HG03196 (cell line): ENCODE measurements at regions not wholly inside any gene's neighbourhood (a gene's known extent, or its start where the extent isn't known, plus 50 kb on each side); places are given as distances from the start of the nearest gene placed in this dataset.

Source experiments
- ATAC-seq: cut with Tn5 transposase; IDR thresholded peaks from one replicate; pipeline ENCODE4 v1.9.1; 2021; ENCODE audit not compliant: unreplicated experiment

DNA sequence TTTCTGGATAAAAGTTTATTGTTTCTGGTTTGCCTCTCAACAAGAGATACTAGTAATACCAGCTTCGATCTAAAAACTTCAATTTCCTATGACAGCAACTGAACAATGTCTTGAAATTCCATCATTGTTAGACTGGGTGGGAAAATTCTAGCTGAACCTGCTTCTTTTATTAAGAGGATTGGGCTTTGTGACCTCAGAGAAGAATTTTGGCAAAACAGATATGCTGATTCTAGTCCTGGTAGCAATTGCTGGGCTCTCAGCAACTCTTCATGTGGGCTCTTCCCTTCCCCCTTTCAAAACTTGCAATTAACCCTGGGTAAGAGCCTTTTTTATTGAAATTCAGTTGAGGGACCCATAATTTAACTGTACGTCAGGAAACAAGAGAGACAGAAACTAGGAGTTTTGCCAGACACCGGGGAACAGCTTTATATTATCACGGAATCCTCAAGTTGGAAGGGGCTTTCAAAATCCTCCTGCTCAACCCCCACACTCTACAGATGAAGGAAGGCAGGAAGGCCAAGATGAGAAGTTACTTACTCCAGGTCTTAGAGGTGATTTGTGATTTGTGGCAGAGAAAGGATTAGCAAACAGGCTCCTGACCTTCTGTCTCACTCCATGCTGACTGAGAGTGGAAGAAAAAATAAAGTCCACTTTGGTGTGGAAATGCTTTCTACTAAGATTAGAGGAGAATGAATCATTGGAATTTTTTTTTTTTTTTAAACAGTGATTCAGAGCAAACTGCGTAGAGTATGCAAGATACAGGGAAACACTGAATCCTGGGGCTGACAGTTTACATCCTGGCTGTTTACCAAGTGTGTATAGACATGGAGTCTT, 239.0 kb upstream of the ATP2B1 start:
- no peak for ATAC-seq

DNA sequence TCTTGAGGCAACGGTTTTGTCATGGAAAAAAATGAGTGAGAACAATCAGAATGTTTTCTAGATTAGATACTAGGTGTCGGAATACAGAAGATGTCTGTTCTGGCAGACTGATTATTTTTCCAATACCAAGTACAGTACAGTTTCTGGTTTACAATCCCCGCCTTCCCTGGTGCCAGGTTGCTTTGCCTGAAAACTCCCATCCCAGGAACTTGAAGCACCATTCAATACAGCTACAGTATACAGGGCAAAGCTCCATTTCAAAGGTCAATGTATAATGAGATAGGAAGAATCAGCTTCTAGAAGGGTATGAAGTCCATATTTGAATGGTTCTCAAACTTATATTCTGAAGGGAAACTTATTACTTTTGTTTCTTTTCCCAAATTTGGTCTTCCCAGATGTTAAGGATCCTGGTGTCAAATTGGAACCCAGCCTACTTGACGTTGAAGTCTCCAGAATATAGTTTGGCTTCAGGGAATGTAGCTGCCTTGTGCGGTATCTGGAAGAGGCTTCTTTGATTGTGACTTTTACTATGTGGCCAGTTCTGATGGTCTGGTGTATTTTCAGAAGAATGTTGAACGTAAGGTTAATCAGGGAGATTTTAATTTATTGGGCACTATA, 238.0 kb upstream of the ATP2B1 start:
- ATAC-seq = no peak

DNA sequence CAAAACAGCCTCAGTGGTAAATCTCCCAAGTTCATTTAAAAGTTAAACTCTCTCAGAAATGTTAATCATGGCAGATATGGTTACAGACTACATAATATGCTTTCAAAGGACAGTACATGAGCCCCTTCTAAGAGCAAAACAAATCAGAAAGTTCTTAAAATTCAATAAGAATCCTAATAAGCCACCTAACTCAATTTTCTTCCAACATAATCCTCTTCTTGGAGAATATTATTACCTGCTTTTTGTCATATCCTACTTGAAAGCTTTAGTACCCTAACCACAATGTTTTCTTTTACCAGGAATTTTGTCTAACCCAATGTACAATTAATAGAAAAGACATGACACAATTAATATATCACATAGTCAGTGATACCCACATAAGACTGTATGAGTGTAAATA, 236.5 kb upstream of the ATP2B1 start:
- ATAC-seq = no peak

DNA sequence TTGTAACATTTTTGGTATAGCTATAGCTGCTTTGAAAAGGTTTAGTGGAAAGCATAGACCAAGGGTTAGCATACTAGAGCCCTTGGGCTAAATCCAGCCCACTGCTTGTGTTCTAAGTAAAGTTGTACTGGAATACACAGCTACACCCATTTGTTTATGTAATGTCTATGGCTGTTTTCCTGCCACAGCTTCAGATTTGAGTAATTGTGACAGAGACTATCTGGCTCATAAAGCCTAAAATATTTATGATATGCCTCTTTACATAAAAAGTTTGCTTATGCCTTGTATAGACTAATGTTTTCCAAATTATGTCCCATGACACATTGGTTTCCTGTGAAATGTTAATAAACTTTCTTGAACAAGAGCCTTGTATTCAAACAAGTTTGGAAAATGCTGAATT, 234.8 kb upstream of the ATP2B1 start:
- no peak for ATAC-seq

DNA sequence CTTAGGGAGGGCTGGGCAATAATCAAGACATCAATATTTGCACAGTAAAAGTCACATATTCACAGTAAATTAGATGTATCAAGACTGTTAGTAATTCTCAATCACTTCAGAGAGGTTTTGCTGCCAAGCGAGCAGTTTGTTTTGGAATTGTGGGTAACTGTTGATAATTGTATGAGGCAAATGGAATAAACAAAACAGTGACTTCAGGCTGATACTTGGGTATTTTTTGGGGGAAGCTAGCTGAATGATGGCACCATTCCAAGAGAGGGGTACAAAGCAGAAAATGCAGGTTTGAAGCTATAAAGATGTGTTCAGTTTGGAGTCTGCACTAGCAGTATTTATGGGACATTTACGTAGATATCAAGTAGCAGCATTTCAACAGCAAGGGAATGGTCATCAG, 232.8 kb upstream of the ATP2B1 start:
- ATAC-seq = no peak

DNA sequence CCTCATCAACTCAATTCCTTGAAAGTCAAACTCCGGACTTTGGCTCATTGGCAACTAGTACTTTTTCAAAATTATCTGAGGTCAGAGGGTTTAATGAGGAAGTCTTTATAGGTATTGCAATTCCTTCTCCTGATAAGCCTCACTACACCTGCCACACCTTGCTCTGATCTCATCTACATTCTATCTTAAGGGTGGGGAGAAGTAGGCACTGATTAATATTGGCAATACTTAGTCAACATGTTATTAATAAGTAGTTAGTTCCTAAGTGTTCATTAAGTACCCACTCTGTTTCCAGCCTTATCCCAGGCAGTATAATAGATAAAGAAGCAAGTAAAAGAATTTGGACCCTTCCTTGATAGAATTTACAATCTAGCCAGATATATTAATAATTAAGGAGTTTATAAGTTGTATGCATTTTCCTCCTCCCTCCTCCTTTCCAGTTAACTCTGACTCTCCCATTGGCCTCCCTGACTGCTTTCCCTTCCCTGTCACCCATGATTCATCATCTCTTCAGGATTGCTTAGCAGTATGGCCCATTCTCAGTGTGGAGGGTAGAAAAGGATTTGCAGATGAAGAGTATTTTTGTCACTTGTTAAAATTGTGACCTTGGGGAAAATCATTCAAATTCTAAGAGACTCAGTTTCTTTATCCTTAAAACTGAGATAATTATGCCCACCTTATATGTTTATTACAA, 231.0 kb upstream of the ATP2B1 start:
- no peak for ATAC-seq

DNA sequence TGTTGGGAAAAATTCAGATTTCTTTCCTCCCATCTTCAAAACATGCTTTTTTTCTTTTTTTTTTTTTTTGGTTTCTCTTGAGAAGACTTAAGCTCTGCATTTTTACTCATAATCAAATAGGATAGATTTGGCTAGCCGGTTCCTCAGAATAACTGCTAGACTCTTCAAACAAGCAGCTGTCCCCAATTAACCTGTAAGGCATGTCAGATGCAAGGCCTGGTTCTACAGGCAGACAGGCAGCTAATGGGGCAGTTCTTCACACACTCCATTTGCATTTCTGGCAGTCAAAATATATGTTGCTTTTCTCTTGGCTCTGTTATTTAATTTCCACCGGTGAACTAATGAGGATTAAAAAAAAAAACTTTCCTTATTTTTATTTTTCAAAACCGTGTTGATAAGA, 228.0 kb upstream of the ATP2B1 start:
- no peak for ATAC-seq

DNA sequence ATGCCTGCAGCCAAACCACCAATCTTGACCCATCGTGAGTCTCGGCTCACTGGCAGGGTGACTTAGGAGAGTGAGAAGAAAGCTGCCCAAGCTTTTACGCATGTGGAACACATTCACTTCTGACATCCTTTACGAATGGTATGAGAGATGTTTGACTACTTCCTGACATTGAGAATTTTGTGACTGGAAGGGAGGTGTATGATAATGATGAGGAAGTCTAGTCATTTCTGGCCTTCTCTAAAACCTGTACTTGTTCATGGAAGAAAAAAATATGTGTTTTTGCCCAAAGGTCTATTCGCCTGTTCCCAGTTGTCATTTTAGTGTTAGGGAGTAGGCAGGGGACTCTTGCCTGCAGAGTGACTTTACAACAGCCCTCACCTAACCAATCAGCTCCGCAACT, 227.2 kb upstream of the ATP2B1 start:
- ATAC-seq = peak; percentile 64

DNA sequence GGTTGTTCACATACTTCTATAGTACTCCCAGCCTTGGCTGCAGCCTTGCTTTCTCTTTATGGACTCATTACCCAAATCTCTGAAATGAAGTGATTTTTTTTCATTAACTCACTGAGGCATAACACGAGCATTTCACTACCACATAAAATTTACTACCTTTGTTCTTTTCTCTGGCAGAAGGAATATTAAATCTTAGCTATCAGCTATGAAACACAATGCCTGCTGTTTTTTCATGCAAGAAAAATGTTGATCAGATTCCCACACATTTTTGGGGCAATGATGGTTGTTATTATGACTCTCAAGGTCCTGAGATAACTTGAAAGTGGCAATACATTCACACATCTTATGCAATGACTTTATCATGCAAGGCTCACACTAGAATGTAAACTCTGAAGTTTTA, 225.3 kb upstream of the ATP2B1 start:
- no peak for ATAC-seq

DNA sequence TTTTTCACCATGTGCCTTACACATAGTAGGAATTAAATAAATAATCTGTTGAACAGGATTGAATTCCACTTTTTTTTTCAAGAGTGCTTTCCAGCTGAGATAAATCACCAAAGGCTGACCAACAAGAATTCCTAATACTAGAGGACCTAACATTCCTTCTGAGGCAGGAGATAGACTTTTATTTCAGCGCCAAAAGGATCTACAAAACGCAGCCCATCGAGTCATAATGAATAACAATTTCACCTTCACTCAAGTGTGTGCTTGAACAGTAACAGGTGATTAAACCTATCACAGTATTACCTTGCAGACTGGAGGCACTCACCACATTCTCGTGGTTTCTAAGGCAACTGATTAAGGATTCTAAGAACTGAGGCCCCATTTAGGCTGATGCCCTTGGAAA, 224.3 kb upstream of the ATP2B1 start:
- ATAC-seq = no peak

DNA sequence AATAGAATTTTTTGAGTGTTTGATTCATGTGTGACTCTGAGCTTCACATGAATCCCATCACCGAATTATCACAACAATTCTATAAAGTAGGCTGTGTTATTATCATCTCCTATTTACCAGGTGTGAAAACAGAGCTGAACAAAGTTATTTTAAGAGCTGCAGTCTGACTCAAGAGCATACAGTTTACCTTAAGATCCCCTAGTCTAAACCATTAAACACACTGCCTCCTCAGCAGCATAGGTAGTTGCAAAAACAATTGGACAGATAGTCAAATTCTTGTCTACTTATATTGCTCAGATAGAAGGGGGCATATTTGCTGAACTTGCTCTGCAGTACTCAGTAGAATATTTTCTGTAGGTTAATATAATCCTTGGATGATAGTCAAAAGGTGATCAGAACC, 219.8 kb upstream of the ATP2B1 start:
- ATAC-seq = no peak

DNA sequence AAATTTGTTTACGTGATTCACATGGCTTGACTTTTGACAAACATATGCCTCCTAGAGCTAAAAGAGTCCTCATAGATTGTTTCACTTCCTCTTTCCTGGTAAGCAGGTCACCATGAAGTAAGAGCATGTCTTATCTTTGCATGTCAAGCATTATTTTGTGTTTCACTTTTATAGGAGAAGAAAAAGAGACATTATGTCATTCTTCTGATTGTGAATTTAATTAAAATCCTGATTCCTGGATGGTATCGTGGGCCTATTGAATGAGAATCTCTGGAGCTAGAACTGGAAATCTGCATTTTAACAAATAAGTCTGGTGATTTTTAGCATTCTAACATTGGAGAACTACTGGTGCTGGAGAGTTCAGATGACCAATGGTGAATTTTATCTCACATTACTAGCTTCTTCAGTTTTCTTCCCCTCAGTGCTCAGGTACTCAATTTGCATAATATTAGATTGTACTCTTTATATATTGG, 218.6 kb upstream of the ATP2B1 start:
- ATAC-seq = peak; percentile 99

DNA sequence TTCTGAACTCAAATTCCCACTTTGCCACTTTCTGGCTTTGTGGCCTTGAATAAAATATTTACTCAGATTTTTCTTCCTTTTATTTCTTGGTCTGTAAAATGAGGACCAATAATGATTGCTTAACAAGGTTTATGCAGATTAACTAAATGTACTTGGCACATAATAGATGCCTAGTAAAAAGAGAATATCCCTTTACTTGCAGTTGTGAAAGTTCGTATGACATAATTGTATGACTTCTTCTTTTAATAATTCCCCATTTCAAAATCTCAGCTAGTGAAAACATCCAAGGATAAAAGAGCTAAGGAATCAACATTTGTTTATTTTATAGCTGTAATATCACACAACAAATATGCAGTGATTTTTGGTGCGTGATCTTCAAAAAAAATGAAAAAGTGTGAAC, 215.6 kb upstream of the ATP2B1 start:
- no peak for ATAC-seq

DNA sequence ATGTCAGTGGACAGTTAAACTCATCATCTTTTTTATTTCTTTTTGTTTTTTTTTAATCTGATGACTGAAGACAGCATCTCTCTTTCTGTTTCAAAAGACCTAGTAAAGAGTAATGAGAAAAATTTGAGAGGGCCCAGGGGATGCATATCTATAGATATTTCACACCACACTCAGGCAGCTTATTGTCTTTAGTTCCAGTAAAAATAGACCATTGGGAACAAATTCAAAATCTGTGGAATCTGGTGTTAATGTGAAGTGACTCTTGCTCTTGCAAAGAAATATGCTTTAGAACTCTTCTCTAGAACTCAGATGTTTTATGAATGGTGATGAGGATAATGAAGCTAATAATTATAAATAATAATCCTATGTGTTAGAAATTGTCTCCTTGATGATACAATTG, 214.5 kb upstream of the ATP2B1 start:
- ATAC-seq = no peak

DNA sequence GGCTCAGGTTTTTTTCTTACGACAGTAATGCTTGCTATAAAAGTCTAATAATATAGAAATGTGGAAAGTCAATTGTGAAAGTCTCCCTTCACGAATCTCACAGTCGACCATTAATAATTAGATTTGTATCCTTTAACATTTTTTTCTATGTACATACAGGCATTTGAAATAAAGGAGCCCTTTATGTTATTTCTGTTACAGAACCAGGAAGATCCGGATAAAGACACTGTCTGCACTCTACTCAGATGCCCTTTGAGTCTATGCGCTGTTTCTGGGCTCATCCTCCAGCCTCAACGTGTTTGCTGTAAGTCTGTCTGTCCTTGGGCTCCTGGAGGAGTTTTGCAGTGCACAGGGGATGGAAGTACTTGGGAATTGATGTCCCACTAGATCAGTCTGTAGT, 212.2 kb upstream of the ATP2B1 start:
- ATAC-seq = no peak

DNA sequence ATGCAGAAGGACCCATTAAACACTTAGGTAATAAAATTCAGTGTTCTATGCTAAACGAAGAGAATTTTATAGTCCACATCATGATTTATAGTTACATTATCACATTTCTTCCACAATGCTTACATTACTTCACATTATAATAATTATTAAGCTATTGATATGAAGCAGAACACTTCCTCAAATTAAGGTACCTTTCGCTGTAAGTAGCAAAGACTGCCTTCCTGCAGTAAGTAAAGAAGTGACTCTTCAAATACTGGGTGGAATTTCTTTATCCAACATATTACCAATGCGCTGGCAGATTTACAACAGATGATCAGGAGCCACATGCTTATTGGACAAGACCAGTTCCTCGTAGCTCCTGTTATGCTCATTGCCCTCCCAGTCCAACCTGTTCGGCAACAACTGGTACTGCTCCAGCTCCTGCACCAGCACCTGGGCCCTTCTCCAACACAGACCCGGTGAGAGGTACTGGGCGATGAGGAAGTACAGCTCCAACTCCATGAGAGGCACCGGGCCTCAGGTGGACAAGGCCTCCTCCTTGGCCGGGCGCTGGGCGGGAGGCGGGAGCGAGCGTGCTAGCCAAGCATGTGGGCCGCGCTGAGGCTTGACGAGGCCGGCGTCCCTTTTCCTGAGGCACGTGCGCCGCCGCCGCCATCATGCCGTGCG, 210.7 kb upstream of the ATP2B1 start:
- no peak for ATAC-seq

DNA sequence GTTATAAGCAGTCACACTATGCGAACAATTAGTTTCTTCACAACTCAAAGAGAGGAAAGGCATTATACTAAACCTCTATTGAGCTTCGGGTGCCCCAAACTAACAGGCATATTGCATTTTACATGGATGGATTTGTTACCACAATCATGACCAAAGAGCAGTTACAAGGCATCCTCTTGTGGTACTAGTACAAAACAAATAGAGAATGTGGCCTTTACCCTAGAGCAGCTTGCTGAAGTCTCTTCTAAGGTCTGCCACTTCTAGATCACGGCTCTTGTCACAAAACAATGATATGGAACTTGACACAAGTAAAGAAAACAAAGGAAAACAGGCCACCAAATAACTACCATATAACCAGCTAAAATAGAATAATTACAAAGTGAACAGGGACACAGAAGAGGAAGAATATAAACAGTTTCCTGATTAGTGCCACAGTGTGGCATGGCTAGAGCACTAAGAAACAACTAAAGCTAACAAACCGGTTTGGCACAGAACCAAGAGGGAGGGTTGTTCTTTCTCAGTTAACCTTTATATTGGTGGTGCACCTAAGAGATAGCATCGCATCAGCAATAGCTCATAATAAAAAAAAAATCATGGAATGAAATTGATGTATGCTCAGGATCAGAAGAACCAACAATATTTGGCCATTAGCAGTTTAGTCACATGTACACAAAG, 209.7 kb upstream of the ATP2B1 start:
- no peak for ATAC-seq

DNA sequence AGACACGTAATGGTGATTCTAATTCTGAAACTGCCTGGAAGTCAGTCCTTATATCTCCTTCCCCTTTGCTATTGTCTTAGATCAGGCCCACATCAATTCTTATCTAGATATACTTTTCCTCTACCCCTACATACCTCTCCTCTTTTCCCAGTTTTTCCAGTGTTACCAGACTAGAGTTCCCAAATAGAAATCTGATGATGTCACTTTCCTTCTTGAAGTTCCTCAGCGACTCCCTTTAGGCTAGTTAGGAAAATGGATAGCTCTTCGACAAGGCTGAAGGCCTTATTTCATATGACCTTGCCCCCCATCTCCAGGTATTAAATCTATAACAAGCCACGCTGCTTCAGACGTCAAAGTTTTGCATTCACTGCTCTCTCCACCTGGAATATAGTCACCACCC, 201.1 kb upstream of the ATP2B1 start:
- ATAC-seq = no peak

DNA sequence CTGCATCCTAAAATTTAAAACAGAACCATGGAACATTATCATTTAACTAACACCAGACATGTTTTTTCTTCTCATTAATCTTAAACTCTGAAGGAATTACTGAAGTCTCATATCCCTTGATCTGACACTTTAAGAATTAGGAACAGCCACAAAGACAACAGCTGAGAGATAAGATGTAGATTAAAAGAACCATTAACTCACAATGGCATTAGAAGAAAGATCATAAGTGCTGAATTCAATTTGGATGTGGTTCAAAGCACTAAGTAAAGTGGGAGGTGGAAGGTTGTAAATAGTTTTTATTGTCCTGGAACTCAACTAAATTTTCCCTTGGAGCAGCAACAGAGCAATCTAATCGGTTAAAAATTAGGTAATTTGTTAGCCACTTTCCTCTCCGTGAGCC, 199.0 kb upstream of the ATP2B1 start:
- ATAC-seq = no peak

DNA sequence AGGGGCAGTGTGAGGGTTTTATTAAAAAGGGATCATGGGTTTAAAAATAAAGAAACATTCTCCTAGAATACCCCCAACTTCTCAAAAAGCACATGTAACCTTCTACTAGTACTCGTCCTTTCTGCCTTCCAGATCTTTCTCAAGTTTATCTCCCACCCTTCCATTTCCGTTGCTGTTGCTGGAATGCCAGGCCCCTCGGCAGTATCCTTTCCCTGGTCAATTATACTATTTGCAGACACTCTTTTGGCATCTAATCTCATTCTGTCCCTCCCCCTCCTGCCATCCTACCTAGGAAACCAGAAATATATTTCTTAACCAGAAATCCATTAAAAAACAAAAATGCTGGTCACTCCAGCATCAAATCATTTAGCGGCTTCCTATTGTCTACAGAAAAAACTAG, 198.2 kb upstream of the ATP2B1 start:
- no peak for ATAC-seq

DNA sequence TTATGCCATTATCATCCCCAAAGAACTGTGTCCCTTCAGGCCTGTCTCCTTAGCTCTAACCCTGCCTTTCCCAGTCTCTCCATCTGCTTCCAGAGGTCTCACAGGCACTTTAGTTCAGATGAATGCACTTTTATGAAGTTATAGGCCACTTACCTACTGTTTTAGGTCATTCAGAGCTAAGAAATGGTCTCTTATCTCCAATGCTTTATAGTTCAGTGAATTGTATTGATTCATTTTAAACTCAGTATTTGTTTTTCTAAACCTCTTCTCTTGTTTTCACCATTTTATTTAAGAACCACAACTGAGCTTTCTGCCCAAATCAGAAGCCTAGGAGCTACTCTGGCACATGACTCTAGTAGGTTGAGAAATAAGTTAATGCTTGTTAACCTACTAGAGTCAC, 197.5 kb upstream of the ATP2B1 start:
- ATAC-seq = no peak
